ENCODE measurements at regions not wholly inside any gene's neighbourhood (a gene's known extent, or its start where the extent isn't known, plus 50 kb on each side); places are given as distances from the start of the nearest gene placed in this dataset.
A peak's percentile ranks its signal among the peaks of the same experiment; 100 is the strongest.

DNA sequence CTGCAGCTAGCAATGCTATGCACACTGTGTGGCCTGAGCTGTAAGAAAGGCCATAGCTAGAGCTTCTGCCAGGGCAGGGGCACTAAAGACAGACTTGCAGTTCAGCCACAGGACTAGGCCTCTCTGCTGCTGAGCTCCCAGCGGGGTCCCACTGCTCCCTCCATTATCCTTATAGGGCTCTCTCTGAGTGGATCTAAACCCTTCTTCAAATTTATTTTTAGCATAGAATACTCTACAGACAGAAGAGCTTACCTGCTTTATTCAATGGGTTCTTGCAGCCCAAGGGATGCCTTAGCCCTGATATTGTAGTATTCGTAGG lies 100.9 kb upstream of the MLN start:
- Histone ChIP-seq H3K4me3 (no peak overlapping the region), H3K36me3 (no peaks in the 10 kb centered on the region), H3K27ac (no peak overlapping the region), H3K9me3 (no peaks in the 10 kb centered on the region), H3K4me1 (no peaks in the 10 kb centered on the region), H3K27me3 (no peaks in the 10 kb centered on the region)
- 70% methylated on average over 2 of the region's 2 CpGs for WGBS, 2 donors
- no peak for TF ChIP-seq EP300 (IDR thresholded peaks at IDR 0.05)
- TF ChIP-seq, protein P1, sequence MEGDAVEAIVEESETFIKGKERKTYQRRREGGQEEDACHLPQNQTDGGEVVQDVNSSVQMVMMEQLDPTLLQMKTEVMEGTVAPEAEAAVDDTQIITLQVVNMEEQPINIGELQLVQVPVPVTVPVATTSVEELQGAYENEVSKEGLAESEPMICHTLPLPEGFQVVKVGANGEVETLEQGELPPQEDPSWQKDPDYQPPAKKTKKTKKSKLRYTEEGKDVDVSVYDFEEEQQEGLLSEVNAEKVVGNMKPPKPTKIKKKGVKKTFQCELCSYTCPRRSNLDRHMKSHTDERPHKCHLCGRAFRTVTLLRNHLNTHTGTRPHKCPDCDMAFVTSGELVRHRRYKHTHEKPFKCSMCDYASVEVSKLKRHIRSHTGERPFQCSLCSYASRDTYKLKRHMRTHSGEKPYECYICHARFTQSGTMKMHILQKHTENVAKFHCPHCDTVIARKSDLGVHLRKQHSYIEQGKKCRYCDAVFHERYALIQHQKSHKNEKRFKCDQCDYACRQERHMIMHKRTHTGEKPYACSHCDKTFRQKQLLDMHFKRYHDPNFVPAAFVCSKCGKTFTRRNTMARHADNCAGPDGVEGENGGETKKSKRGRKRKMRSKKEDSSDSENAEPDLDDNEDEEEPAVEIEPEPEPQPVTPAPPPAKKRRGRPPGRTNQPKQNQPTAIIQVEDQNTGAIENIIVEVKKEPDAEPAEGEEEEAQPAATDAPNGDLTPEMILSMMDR (IDR thresholded peaks at IDR 0.05): no peak
- TF ChIP-seq POLR2A (IDR thresholded peaks at IDR 0.05): no peak
- TF ChIP-seq POLR2AphosphoS5 (IDR thresholded peaks at IDR 0.05): no peak
- ATAC-seq (ENCODE audit: low FRiP score in 2 of 2): no peak
- DNase-seq: no peak

DNA sequence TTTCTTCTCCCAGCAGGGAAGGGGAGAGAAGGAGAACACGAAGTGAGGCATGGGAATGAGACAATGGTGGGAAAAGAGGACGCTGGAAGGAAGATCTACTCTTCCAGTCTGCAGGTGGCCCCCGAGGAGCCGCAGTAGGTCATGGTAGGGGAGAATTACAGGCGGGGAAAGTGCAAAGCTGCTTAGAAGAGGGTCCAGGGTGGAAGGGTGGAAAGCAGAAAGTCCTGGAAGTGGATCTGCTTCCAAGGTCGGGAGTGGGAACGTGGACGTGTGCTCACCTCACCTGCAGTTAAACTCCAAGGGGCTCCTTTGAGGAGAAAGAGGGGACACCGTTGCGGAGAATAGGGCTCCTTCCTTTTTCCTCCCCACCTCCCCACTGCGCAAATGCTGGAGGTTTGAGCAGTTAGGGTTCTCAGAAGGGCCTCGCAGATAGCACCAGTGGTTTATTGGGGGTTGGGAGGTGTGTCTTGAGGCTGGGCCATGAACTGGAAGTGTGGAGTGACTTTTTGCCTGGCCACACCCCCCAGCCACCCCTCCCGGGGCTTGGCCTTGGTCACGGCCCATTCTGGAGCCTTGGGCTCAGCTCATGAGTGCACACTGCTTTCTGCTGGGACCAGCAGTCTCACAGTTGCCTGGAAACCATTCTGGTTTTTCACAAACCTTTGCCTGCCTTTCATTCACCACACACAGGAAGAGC lies 100.4 kb upstream of the MLN start:
- Histone ChIP-seq H3K27ac (no peak overlapping the region), H3K27me3 (no peaks in the 10 kb centered on the region), H3K36me3 (no peaks in the 10 kb centered on the region), H3K4me3 (no peak overlapping the region), H3K4me1 (no peaks in the 10 kb centered on the region), H3K9me3 (no peaks in the 10 kb centered on the region)
- ATAC-seq (ENCODE audit: low FRiP score in 2 of 2): peak in 1 of 2 donors; percentile 27
- DNase-seq: peak in 1 of 2 donors; percentile 24
- WGBS, 2 donors: 48 to 56% methylated on average over 14 of the region's 14 CpGs
- TF ChIP-seq POLR2AphosphoS5 (IDR thresholded peaks at IDR 0.05) (no peak), POLR2A (IDR thresholded peaks at IDR 0.05) (no peak), EP300 (IDR thresholded peaks at IDR 0.05) (no peak)
- TF ChIP-seq, protein P1 (IDR thresholded peaks at IDR 0.05): no peak

DNA sequence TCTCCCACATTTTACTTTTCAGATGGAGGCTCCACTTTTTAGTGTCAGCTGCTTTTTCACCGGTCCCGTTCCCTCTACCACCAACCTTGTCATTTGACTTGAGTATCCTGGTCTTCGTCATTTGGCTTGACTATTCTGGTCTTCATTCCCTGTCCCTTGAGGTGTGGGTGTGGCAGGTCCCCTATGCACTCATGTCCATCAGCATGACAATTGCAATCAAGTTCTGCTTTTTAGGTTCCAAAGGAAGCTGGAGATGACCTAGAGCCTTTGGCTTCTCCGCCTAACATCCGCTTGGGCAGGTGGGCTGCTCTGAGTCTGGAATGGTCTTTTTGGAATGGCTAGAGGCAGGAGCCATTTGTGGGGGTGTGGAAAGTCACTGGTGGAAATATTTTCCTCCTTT lies 99.8 kb upstream of the MLN start:
- Histone ChIP-seq H3K27ac (no peak overlapping the region), H3K9me3 (no peaks in the 10 kb centered on the region), H3K36me3 (no peaks in the 10 kb centered on the region), H3K4me3 (no peak overlapping the region), H3K4me1 (no peaks in the 10 kb centered on the region), H3K27me3 (no peaks in the 10 kb centered on the region)
- ATAC-seq (ENCODE audit: low FRiP score in 2 of 2) (no peak), DNase-seq (no peak)
- TF ChIP-seq, protein P1 (IDR thresholded peaks at IDR 0.05): no peak
- TF ChIP-seq POLR2A (IDR thresholded peaks at IDR 0.05) (no peak), POLR2AphosphoS5 (IDR thresholded peaks at IDR 0.05) (no peak), EP300 (IDR thresholded peaks at IDR 0.05) (no peak)
- WGBS, 2 donors: 92 to 98% methylated on average over 5 of the region's 5 CpGs

DNA sequence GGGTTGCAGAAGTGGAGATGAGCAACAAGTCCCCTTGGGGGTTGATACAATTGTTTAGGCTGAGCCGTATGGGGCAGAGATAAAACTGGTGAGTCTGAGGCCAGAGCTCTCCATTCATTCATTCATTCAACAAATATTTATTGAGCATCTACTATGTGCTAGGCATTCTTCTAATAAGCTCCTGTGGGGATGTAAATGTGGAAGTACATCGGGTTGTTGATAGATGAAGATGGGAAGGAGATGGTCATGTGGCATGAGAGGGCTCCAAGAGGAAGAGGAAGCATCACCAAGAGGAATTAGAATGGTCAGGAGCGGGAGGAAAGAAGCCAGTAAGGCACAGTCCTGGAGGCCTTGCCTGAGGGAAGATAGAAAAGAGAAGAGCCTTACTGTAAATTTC lies 98.7 kb upstream of the MLN start:
- 77 to 83% methylated on average over 3 of the region's 3 CpGs for WGBS, 2 donors
- TF ChIP-seq POLR2A (IDR thresholded peaks at IDR 0.05) (no peak), EP300 (IDR thresholded peaks at IDR 0.05) (no peak), POLR2AphosphoS5 (IDR thresholded peaks at IDR 0.05) (no peak)
- TF ChIP-seq, protein P1 (IDR thresholded peaks at IDR 0.05): no peak
- Histone ChIP-seq H3K9me3 (no peaks in the 10 kb centered on the region), H3K4me1 (peaks cover 0 to 2% (median 1%) of the 10 kb centered on the region in 4 donors), H3K36me3 (no peaks in the 10 kb centered on the region), H3K27me3 (no peaks in the 10 kb centered on the region), H3K27ac (no peak overlapping the region), H3K4me3 (no peak overlapping the region)
- DNase-seq: no peak
- ATAC-seq (ENCODE audit: low FRiP score in 2 of 2): no peak

DNA sequence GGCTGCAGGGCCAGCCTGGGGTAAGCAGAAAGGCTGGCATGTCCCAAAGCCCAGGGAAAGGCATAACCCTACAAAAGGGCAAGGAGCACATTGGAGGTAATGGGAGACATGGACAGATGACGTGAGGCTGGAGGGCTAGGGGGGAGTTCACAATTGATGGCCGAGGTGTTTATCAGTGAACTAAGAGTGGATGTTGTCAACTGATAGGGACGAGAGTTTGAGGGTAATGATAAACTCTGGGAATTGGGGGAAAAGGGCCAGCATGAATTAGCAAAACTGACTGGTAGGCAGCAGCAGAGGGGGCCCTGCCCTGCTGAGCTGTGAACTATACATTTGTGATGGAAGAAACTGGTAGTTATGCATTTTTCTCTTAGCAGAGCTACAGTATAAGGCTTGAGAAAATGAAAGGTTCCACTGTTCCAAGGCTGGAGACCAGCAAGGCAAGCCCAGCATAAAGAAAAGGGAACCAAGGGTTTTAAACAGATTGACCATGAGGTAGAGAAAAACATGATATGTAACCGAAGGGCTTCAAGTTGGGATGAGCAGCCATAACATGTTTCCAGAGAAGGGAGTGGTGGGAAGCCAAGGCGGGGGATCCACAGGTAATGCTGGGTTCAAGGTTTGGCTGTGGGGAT lies 98.1 kb upstream of the MLN start:
- DNase-seq (no peak), ATAC-seq (ENCODE audit: low FRiP score in 2 of 2) (no peak)
- H3K4me1 ChIP-seq: peaks cover 0 to 7% (median 6%) of the 10 kb centered on the region in 4 donors
- no peaks in the 10 kb centered on the region for H3K36me3 ChIP-seq
- no peak overlapping the region for H3K4me3 ChIP-seq
- no peaks in the 10 kb centered on the region for H3K9me3 ChIP-seq
- 75 to 86% methylated on average over 5 of the region's 5 CpGs for WGBS, 2 donors
- no peaks in the 10 kb centered on the region for H3K27me3 ChIP-seq
- no peak for TF ChIP-seq POLR2AphosphoS5 (IDR thresholded peaks at IDR 0.05)
- TF ChIP-seq EP300 (IDR thresholded peaks at IDR 0.05): no peak
- no peak for TF ChIP-seq POLR2A (IDR thresholded peaks at IDR 0.05)
- TF ChIP-seq, protein P1 (IDR thresholded peaks at IDR 0.05): no peak
- no peak overlapping the region for H3K27ac ChIP-seq

Measured in upper lobe of left lung (tissue), 6 donors.